IMR-90 (cell line): ENCODE measurements at regions not wholly inside any gene's neighbourhood (a gene's known extent, or its start where the extent isn't known, plus 50 kb on each side); places are given as distances from the start of the nearest gene placed in this dataset.

ENCODE experiments used
- ATAC-seq: fragments of 200-7000 bp; cut with Tn5 transposase; 2 replicates; pipeline ENCODE4 v1.9.1; 2020; ENCODE audit warnings: low read depth, mild to moderate bottlenecking, moderate library complexity
- BruUV-seq: library from RNA; stranded (reverse); fragments of 400-500 nt; replicated peaks from 2 replicates; lab custom pipeline; 2021; lab: Mats Ljungman, UMichigan
- CTCF ChIA-PET: fragments of 300-600 bp; formaldehyde crosslinking; extraction: SDS; loops from one replicate; lab custom pipeline; 2021; ENCODE audit warnings: antibody characterized with exemption; lab: Yijun Ruan, JAX
- POLR2A ChIA-PET: fragments of 300-600 bp; sonication (Branson Sonifier 250); formaldehyde crosslinking; loops from one replicate; lab custom pipeline; 2022; ENCODE audit warnings: antibody characterized with exemption; ENCODE audit not compliant: unreplicated experiment; lab: Charles Lee
- DNase-seq: peaks from one replicate; pipeline ENCODE4 v3.0.0; 2013
- H2AFZ ChIP-seq: replicated peaks from 2 replicates; pipeline ENCODE3; 2013; ENCODE audit warnings: low read length, mild to moderate bottlenecking; ENCODE audit not compliant: poor library complexity
- H2AK5ac ChIP-seq: 2 replicates; pipeline ENCODE4 v1.6.1; 2013; ENCODE audit warnings: low read depth, low read length, inconsistent platforms
- H2AK9ac ChIP-seq: replicated peaks from 2 replicates; pipeline ENCODE3; 2013; ENCODE audit warnings: mild to moderate bottlenecking, low read depth, low read length, moderate library complexity; ENCODE audit not compliant: poor library complexity
- H2BK120ac ChIP-seq: 2 replicates; pipeline ENCODE4 v1.6.1; 2013; ENCODE audit warnings: low read depth, low read length, inconsistent platforms
- H2BK15ac ChIP-seq: 3 replicates; pipeline ENCODE4 v1.6.1; 2013; ENCODE audit warnings: low read depth, low read length, inconsistent platforms
- H2BK20ac ChIP-seq: 2 replicates; pipeline ENCODE4 v1.6.1; 2013; ENCODE audit warnings: low read depth, mild to moderate bottlenecking, inconsistent platforms, low read length, moderate library complexity
- H2BK5ac ChIP-seq: 2 replicates; pipeline ENCODE4 v1.6.1; 2013; ENCODE audit warnings: mild to moderate bottlenecking, low read depth, low read length, inconsistent platforms; ENCODE audit not compliant: poor library complexity, severe bottlenecking
- H3K14ac ChIP-seq: replicated peaks from 2 replicates; pipeline ENCODE4 v1.6.1; 2013; ENCODE audit warnings: low read depth, low read length, inconsistent platforms
- H3K18ac ChIP-seq: 2 replicates; pipeline ENCODE4 v1.6.1; 2013; ENCODE audit warnings: low read depth, low read length, control low read depth
- H3K23ac ChIP-seq: 2 replicates; pipeline ENCODE4 v1.6.1; 2013; ENCODE audit warnings: low read depth, low read length, inconsistent platforms
- H3K27ac ChIP-seq: 2 replicates; pipeline ENCODE4 v1.5.1; 2013; ENCODE audit warnings: mild to moderate bottlenecking, control low read depth, low read length; ENCODE audit not compliant: insufficient read depth
- H3K27me3 ChIP-seq: 2 replicates; pipeline ENCODE4 v1.6.1; 2013; ENCODE audit warnings: low read length; ENCODE audit not compliant: control insufficient read depth, insufficient read depth
- H3K36me3 ChIP-seq: 2 replicates; pipeline ENCODE4 v1.6.1; 2013; ENCODE audit warnings: low read length, mixed read lengths; ENCODE audit not compliant: control insufficient read depth, insufficient read depth
- H3K4ac ChIP-seq: 2 replicates; pipeline ENCODE4 v1.6.1; 2013; ENCODE audit warnings: low read depth, low read length, inconsistent platforms
- H3K4me1 ChIP-seq: 2 replicates; pipeline ENCODE4 v1.6.1; 2013; ENCODE audit warnings: low read length, mixed read lengths; ENCODE audit not compliant: control insufficient read depth, insufficient read depth
- H3K4me2 ChIP-seq: 2 replicates; pipeline ENCODE4 v1.6.1; 2013; ENCODE audit warnings: low read depth, mild to moderate bottlenecking, control low read depth, low read length, moderate library complexity
- H3K4me3 ChIP-seq: 2 replicates; pipeline ENCODE4 v1.5.1; 2013; ENCODE audit warnings: low read depth, mild to moderate bottlenecking, control low read depth, low read length, moderate library complexity; ENCODE audit not compliant: insufficient read depth
- H3K56ac ChIP-seq: 2 replicates; pipeline ENCODE4 v1.6.1; 2013; ENCODE audit warnings: low read length, inconsistent platforms; ENCODE audit not compliant: insufficient read depth; ENCODE audit errors: extremely low read depth
- H3K79me1 ChIP-seq, 2 experiments: 2 replicates each; pipeline ENCODE4 v1.6.1; 2013; ENCODE audit warnings: low read length in 2 of 2, inconsistent platforms in 1 of 2, low read depth in 1 of 2
- H3K9ac ChIP-seq: 2 replicates; pipeline ENCODE4 v1.6.1; 2013; ENCODE audit warnings: low read depth, low read length, control low read depth
- H3K9me1 ChIP-seq: 2 replicates; pipeline ENCODE4 v1.6.1; 2013; ENCODE audit warnings: low read length, inconsistent platforms; ENCODE audit not compliant: insufficient read depth
- H3K9me3 ChIP-seq: 2 replicates; pipeline ENCODE4 v1.6.1; 2013; ENCODE audit warnings: low read length; ENCODE audit not compliant: control insufficient read depth, insufficient read depth
- H4K20me1 ChIP-seq: 2 replicates; pipeline ENCODE4 v1.6.1; 2013; ENCODE audit warnings: low read length, inconsistent platforms; ENCODE audit not compliant: insufficient read depth
- H4K5ac ChIP-seq: 2 replicates; pipeline ENCODE4 v1.6.1; 2013; ENCODE audit warnings: mild to moderate bottlenecking, low read depth, low read length, control low read depth
- H4K8ac ChIP-seq, 2 experiments: 2 replicates each; pipeline ENCODE4 v1.6.1; 2013; ENCODE audit warnings: low read depth in 2 of 2, low read length in 2 of 2, control low read depth in 1 of 2, inconsistent platforms in 1 of 2
- H4K91ac ChIP-seq: 2 replicates; pipeline ENCODE4 v1.6.1; 2013; ENCODE audit warnings: low read depth, low read length, inconsistent platforms; ENCODE audit not compliant: insufficient read depth
- MAZ ChIP-seq: IDR thresholded peaks from 2 replicates; pipeline ENCODE4 v1.6.1; 2012; ENCODE audit warnings: low read depth, mild to moderate bottlenecking, low read length, improper control_type of control experiment, moderate library complexity, borderline replicate concordance
- NFE2L2 ChIP-seq: fragments of 150-350 bp; IDR thresholded peaks from 2 replicates; pipeline ENCODE4 v1.6.1; 2016; ENCODE audit warnings: low read depth, mild to moderate bottlenecking, low read length
- RAD21 ChIP-seq: IDR thresholded peaks from 2 replicates; pipeline ENCODE4 v1.6.1; 2012; ENCODE audit warnings: low read length, improper control_type of control experiment
- RCOR1 ChIP-seq: IDR thresholded peaks from 2 replicates; pipeline ENCODE4 v1.6.1; 2012; ENCODE audit warnings: mild to moderate bottlenecking, low read length, improper control_type of control experiment; ENCODE audit not compliant: insufficient replicate concordance
- RFX5 ChIP-seq: IDR thresholded peaks from 2 replicates; pipeline ENCODE4 v1.8.0; 2012; ENCODE audit warnings: low read depth, mild to moderate bottlenecking, low read length, moderate library complexity
- SMC3 ChIP-seq: fragments of 150-350 bp; IDR thresholded peaks from 2 replicates; pipeline ENCODE4 v1.6.1; 2016; ENCODE audit warnings: low read depth, mild to moderate bottlenecking, antibody characterized with exemption, low read length, moderate library complexity
- WGBS, 2 experiments: methylation state at CpG; one replicate each; pipeline versions ENCODE4 v1.1.5 to v1.1.7; 2013; ENCODE audit warnings: missing lambda C conversion rate in 2 of 2; ENCODE audit not compliant: insufficient read length in 1 of 2; ENCODE audit errors: extremely low coverage in 2 of 2; 5-methylcytosine and 5-hydroxymethylcytosine counted together
- dilution Hi-C: fragments of 300-500 bp; cut with HindIII; formaldehyde crosslinking; loops from one replicate; pipeline ENCODE4 v1.14.3; 2018; ENCODE audit warnings: low sequenced_read_pairs; ENCODE audit not compliant: unreplicated experiment
- in situ Hi-C: fragments of 300-500 bp; cut with MboI; formaldehyde crosslinking; loops from 3 replicates; pipeline ENCODE4 v1.14.3; 2019; ENCODE audit warnings: low sequenced_read_pairs, inconsistent platforms, mixed read lengths
- intact Hi-C: fragments of 100-400 bp; cut with micrococcal nuclease; formaldehyde crosslinking; loops from 2 replicates; pipeline ENCODE4 v1.10.0; 2022
- TF ChIP-seq, protein P1 (sequence below): fragments of 150-350 bp; IDR thresholded peaks from 2 replicates; pipeline ENCODE4 v1.6.1; 2017; ENCODE audit warnings: mild to moderate bottlenecking, antibody characterized with exemption, low read length, low read depth

DNA sequence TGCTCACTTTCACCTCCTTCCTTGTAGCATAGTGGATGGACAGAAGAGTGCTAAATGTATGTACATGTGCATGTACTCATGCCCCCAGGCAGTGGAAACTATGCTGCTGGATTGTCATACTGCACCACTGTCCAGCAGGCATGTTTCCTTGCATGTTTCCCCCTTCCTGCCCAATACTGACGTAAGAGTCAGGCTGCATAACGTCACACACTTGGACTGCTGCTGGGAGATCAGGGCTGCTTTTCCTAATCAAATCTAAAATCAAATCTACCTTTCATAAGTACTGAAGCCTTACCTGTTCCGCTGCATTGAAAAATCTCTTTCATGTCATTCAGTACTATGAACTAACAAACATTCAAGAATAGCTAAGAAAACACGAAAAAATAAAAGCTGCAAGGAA, 67.9 kb upstream of the ROBO1 start:
- DNase-seq (no peak), ATAC-seq (no peak)
- Histone ChIP-seq H3K23ac (no peak overlapping the region), H3K79me1 (no peaks in the 10 kb centered on the region), H2BK20ac (no peak overlapping the region), H3K56ac (no peak overlapping the region), H3K27me3 (no peaks in the 10 kb centered on the region), H3K9me1 (no peaks in the 10 kb centered on the region), H3K9me3 (peaks cover 7% of the 10 kb centered on the region; the same call in 1 of the 2 replicates), H3K27ac (no peak overlapping the region), H2AK9ac (no peak overlapping the region), H2BK5ac (no peak overlapping the region), H2AFZ (no peak overlapping the region), H4K20me1 (no peaks in the 10 kb centered on the region), H4K5ac (no peak overlapping the region), H3K4me1 (no peaks in the 10 kb centered on the region), H3K4me3 (no peak overlapping the region), H2AK5ac (no peak overlapping the region), H3K14ac (no peak overlapping the region), H3K36me3 (no peaks in the 10 kb centered on the region), H3K4me2 (no peak overlapping the region), H3K9ac (no peak overlapping the region), H4K8ac (no peak overlapping the region), H4K91ac (no peak overlapping the region), H3K4ac (no peak overlapping the region), H2BK15ac (no peak overlapping the region), H2BK120ac (no peak overlapping the region), H3K18ac (no peak overlapping the region)
- WGBS, 2 experiments = 40% methylated on average over 1 of the region's 4 CpGs; no CpG with 5 or more reads in 1 of the 2 experiments
- in situ Hi-C loops (no loop called here), intact Hi-C loops (no loop called here), dilution Hi-C loops (no loop called here)
- ChIA-PET POLR2A (no interaction called here), CTCF (no interaction called here)
- TF ChIP-seq, protein P1, sequence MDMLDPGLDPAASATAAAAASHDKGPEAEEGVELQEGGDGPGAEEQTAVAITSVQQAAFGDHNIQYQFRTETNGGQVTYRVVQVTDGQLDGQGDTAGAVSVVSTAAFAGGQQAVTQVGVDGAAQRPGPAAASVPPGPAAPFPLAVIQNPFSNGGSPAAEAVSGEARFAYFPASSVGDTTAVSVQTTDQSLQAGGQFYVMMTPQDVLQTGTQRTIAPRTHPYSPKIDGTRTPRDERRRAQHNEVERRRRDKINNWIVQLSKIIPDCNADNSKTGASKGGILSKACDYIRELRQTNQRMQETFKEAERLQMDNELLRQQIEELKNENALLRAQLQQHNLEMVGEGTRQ = no peak
- TF ChIP-seq RAD21 (no peak), MAZ (no peak), NFE2L2 (no peak), SMC3 (no peak), RCOR1 (no peak), RFX5 (no peak)
- BruUV-seq = no TSS peak
